H9 (cell line): ENCODE measurements at regions not wholly inside any gene's neighbourhood (a gene's known extent, or its start where the extent isn't known, plus 50 kb on each side); places are given as distances from the start of the nearest gene placed in this dataset.

Experiments
- DNase-seq: peaks from one replicate; pipeline ENCODE4 v3.0.0-alpha.2; 2017
- H2AFZ ChIP-seq: one replicate; pipeline ENCODE4 v1.6.1; 2013; ENCODE audit warnings: mild to moderate bottlenecking, low read length, control low read depth, moderate library complexity
- H2AK5ac ChIP-seq: 2 replicates; pipeline ENCODE4 v1.6.1; 2013; ENCODE audit warnings: low read length, control low read depth, mixed read lengths; ENCODE audit not compliant: insufficient read length
- H2BK120ac ChIP-seq: one replicate; pipeline ENCODE4 v1.6.1; 2013; ENCODE audit warnings: low read depth, mild to moderate bottlenecking, low read length, control low read depth, inconsistent platforms; ENCODE audit not compliant: poor library complexity, severe bottlenecking
- H2BK12ac ChIP-seq: 2 replicates; pipeline ENCODE4 v1.6.1; 2013; ENCODE audit warnings: low read length, control low read depth, mixed read lengths, low read depth; ENCODE audit not compliant: insufficient read length
- H2BK15ac ChIP-seq: 2 replicates; pipeline ENCODE4 v1.6.1; 2013; ENCODE audit warnings: low read depth, low read length, control low read depth
- H2BK20ac ChIP-seq: one replicate; pipeline ENCODE4 v1.6.1; 2013; ENCODE audit warnings: low read depth, mild to moderate bottlenecking, low read length, control low read depth, inconsistent platforms; ENCODE audit not compliant: poor library complexity, severe bottlenecking
- H2BK5ac ChIP-seq: 2 replicates; pipeline ENCODE4 v1.6.1; 2013; ENCODE audit warnings: low read length, control low read depth, mixed read lengths; ENCODE audit not compliant: insufficient read length
- H3K14ac ChIP-seq: 2 replicates; pipeline ENCODE4 v1.6.1; 2013; ENCODE audit warnings: low read length, control low read depth; ENCODE audit not compliant: insufficient read depth
- H3K18ac ChIP-seq: 2 replicates; pipeline ENCODE4 v1.6.1; 2013; ENCODE audit warnings: low read depth, mild to moderate bottlenecking, mixed read lengths, low read length, control low read depth; ENCODE audit not compliant: insufficient read length
- H3K23ac ChIP-seq: 2 replicates; pipeline ENCODE4 v1.6.1; 2013; ENCODE audit warnings: low read length, control low read depth, mixed read lengths, low read depth; ENCODE audit not compliant: insufficient read length
- H3K23me2 ChIP-seq: 2 replicates; pipeline ENCODE4 v1.6.1; 2013; ENCODE audit warnings: low read depth, mild to moderate bottlenecking, mixed read lengths, low read length, control low read depth; ENCODE audit not compliant: insufficient read length, poor library complexity, severe bottlenecking
- H3K27ac ChIP-seq: 2 replicates; pipeline ENCODE4 v1.5.1; 2013; ENCODE audit warnings: low read length, control low read depth, mixed read lengths, low read depth; ENCODE audit not compliant: insufficient read length
- H3K27me3 ChIP-seq: 2 replicates; pipeline ENCODE4 v1.6.1; 2013; ENCODE audit warnings: low read length, control low read depth, inconsistent platforms; ENCODE audit not compliant: insufficient read depth
- H3K4ac ChIP-seq: 2 replicates; pipeline ENCODE4 v1.6.1; 2013; ENCODE audit warnings: low read depth, mild to moderate bottlenecking, control low read depth, inconsistent platforms, low read length, moderate library complexity
- H3K4me1 ChIP-seq: 2 replicates; pipeline ENCODE4 v1.6.1; 2013; ENCODE audit warnings: low read length, control low read depth, inconsistent platforms; ENCODE audit not compliant: insufficient read depth
- H3K4me2 ChIP-seq: 2 replicates; pipeline ENCODE4 v1.6.1; 2013; ENCODE audit warnings: low read length, control low read depth, mixed read lengths; ENCODE audit not compliant: insufficient read length, insufficient read depth
- H3K56ac ChIP-seq: 2 replicates; pipeline ENCODE4 v1.6.1; 2013; ENCODE audit warnings: low read depth, mild to moderate bottlenecking, mixed read lengths, low read length, control low read depth; ENCODE audit not compliant: insufficient read length
- H3K79me1 ChIP-seq: 2 replicates; pipeline ENCODE4 v1.6.1; 2013; ENCODE audit warnings: low read depth, mild to moderate bottlenecking, moderate library complexity, low read length, control low read depth, inconsistent platforms; ENCODE audit not compliant: insufficient read depth, poor library complexity, severe bottlenecking
- H3K79me2 ChIP-seq: 2 replicates; pipeline ENCODE4 v1.6.1; 2013; ENCODE audit warnings: low read length, control low read depth, inconsistent platforms; ENCODE audit not compliant: insufficient read depth
- H3K9ac ChIP-seq: 2 replicates; pipeline ENCODE4 v1.6.1; 2013; ENCODE audit warnings: low read length, control low read depth, mixed read lengths; ENCODE audit not compliant: insufficient read length; ENCODE audit errors: extremely low read depth
- H3K9me3 ChIP-seq: one replicate; pipeline ENCODE4 v1.6.1; 2013; ENCODE audit warnings: low read depth, low read length, inconsistent platforms; ENCODE audit not compliant: control insufficient read depth
- H3T11ph ChIP-seq: one replicate; pipeline ENCODE4 v1.6.1; 2013; ENCODE audit warnings: mild to moderate bottlenecking, low read length, control low read depth, inconsistent platforms
- H4K20me1 ChIP-seq: one replicate; pipeline ENCODE4 v1.6.1; 2013; ENCODE audit not compliant: control insufficient read depth, insufficient read length, insufficient read depth
- H4K5ac ChIP-seq: 2 replicates; pipeline ENCODE4 v1.6.1; 2013; ENCODE audit warnings: low read depth, mild to moderate bottlenecking, mixed read lengths, low read length, control low read depth; ENCODE audit not compliant: insufficient read length
- H4K8ac ChIP-seq: replicated peaks from 2 replicates; pipeline ENCODE4 v1.6.1; 2013; ENCODE audit warnings: low read length, control low read depth, mixed read lengths, low read depth; ENCODE audit not compliant: insufficient read length
- H4K91ac ChIP-seq: 2 replicates; pipeline ENCODE4 v1.6.1; 2013; ENCODE audit warnings: low read depth, mild to moderate bottlenecking, moderate library complexity, mixed read lengths, low read length, control low read depth; ENCODE audit not compliant: insufficient read length
- H3K27ac Mint-ChIP-seq, 3 experiments: 2 replicates in 2 of 3; 3 replicates in 1 of 3; pipeline ENCODE4 v1.8.0; 2020 to 2021; ENCODE audit warnings: mixed read lengths in 3 of 3, mild to moderate bottlenecking in 1 of 3, moderate library complexity in 1 of 3
- H3K27me3 Mint-ChIP-seq: 2 replicates; pipeline ENCODE4 v1.8.0; 2021; ENCODE audit warnings: low read depth, mild to moderate bottlenecking, moderate library complexity, mixed read lengths
- H3K36me3 Mint-ChIP-seq, 3 experiments: 2 replicates in 2 of 3; 3 replicates in 1 of 3; pipeline ENCODE4 v1.8.0; 2020 to 2021; ENCODE audit warnings: low read depth in 3 of 3, mixed read lengths in 3 of 3; ENCODE audit not compliant: insufficient read depth in 1 of 3
- H3K4me1 Mint-ChIP-seq, 2 experiments: 2 replicates each; pipeline ENCODE4 v1.8.0; 2020; ENCODE audit warnings: mixed read lengths in 2 of 2
- H3K4me3 Mint-ChIP-seq, 2 experiments: 2 replicates in 1 of 2; 3 replicates in 1 of 2; pipeline ENCODE4 v1.8.0; 2020 to 2021; ENCODE audit warnings: mild to moderate bottlenecking in 2 of 2, mixed read lengths in 2 of 2, moderate library complexity in 1 of 2
- H3K9me3 Mint-ChIP-seq, 2 experiments: 2 replicates in 1 of 2; 3 replicates in 1 of 2; pipeline ENCODE4 v1.8.0; 2020; ENCODE audit warnings: mild to moderate bottlenecking in 2 of 2, mixed read lengths in 2 of 2, moderate library complexity in 1 of 2
- WGBS: extraction: QIAGEN DNeasy Blood & Tissue Kit; methylation state at CpG from one replicate; pipeline ENCODE4 v1.1.7; 2013; ENCODE audit warnings: missing lambda C conversion rate, low lambda C conversion rate, mixed read lengths; ENCODE audit not compliant: insufficient read length; ENCODE audit errors: extremely low coverage; 5-methylcytosine and 5-hydroxymethylcytosine counted together
- TF ChIP-seq, protein P1 (sequence below): fragments of 200-600 bp; sonication (generic); conservative IDR thresholded peaks from 3 replicates; pipeline ENCODE4 v1.8.0; 2021; ENCODE audit warnings: antibody characterized with exemption, mild to moderate bottlenecking

DNA sequence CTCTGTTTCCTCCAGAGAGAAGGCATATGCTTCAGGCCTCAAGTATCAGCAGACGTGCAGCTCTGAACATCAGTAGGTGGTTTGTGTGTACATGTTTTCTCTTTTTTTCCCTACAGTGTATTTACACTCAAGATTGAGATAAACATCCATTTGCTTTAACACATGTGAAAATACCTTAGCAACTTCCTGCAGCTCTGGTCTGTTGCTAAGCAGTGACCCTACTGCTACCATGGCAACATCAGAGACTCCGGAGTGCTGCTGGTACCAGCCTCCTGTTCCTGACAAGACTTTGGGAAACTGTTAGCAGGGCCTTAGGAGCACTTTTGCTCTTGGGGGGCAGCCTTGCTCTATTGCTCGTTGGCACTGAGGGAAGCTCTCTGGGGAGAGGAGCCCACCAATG lies 221.2 kb upstream of the PLET1 start:
- Histone ChIP-seq H3K79me1 (no peaks in the 10 kb centered on the region), H3K4ac (no peak overlapping the region), H2BK12ac (no peak overlapping the region), H2BK120ac (no peak overlapping the region), H3K14ac (no peak overlapping the region; the same call in 1 of the 2 replicates), H2BK20ac (no peak overlapping the region), H4K5ac (no peak overlapping the region), H2BK5ac (no peak overlapping the region), H3K4me2 (no peak overlapping the region), H3K23me2 (no peaks in the 10 kb centered on the region), H3K56ac (no peak overlapping the region), H3K18ac (no peak overlapping the region), H3K4me1 (peaks cover 3% of the 10 kb centered on the region; the same call in 1 of the 2 replicates), H3T11ph (no peak overlapping the region), H4K91ac (no peak overlapping the region), H2BK15ac (no peak overlapping the region), H3K79me2 (no peaks in the 10 kb centered on the region), H3K27me3 (no peaks in the 10 kb centered on the region; the same call in 1 of the 2 replicates), H3K27ac (no peak overlapping the region), H4K8ac (no peak overlapping the region), H3K9me3 (no peaks in the 10 kb centered on the region), H3K9ac (no peak overlapping the region), H2AK5ac (no peak overlapping the region), H2AFZ (no peak overlapping the region), H4K20me1 (no peaks in the 10 kb centered on the region), H3K23ac (no peak overlapping the region)
- WGBS: no CpG with 5 or more reads among the region's 3 CpGs
- H3K27me3 Mint-ChIP-seq: peaks cover 5% of the 10 kb centered on the region
- no peaks in the 10 kb centered on the region for H3K9me3 Mint-ChIP-seq
- no peak for DNase-seq
- TF ChIP-seq, protein P1, sequence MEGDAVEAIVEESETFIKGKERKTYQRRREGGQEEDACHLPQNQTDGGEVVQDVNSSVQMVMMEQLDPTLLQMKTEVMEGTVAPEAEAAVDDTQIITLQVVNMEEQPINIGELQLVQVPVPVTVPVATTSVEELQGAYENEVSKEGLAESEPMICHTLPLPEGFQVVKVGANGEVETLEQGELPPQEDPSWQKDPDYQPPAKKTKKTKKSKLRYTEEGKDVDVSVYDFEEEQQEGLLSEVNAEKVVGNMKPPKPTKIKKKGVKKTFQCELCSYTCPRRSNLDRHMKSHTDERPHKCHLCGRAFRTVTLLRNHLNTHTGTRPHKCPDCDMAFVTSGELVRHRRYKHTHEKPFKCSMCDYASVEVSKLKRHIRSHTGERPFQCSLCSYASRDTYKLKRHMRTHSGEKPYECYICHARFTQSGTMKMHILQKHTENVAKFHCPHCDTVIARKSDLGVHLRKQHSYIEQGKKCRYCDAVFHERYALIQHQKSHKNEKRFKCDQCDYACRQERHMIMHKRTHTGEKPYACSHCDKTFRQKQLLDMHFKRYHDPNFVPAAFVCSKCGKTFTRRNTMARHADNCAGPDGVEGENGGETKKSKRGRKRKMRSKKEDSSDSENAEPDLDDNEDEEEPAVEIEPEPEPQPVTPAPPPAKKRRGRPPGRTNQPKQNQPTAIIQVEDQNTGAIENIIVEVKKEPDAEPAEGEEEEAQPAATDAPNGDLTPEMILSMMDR: no peak
- no peak overlapping the region for H3K4me3 Mint-ChIP-seq
- H3K27ac Mint-ChIP-seq: peak overlapping the region in 1 of 3 experiments; percentile 42; a peak in 1 of 7 replicates
- H3K36me3 Mint-ChIP-seq: no peaks in the 10 kb centered on the region
- peaks cover 4 to 8% of the 10 kb centered on the region in 2 experiments; a peak in 3 of 4 replicates for H3K4me1 Mint-ChIP-seq
